ENCODE measurements at regions not wholly inside any gene's neighbourhood (a gene's known extent, or its start where the extent isn't known, plus 50 kb on each side); places are given as distances from the start of the nearest gene placed in this dataset.

GRCh38 chr13:103805771-103806170 lies 739.6 kb upstream of the SLC10A2 start:
- DNase-seq (ENCODE audit: low read depth in 2 of 3, low spot score in 2 of 3), result no peak

GRCh38 chr13:103803349-103803748 lies 737.1 kb upstream of the SLC10A2 start:
- no peak for DNase-seq (ENCODE audit: low read depth in 2 of 3, low spot score in 2 of 3)

GRCh38 chr13:103799028-103799427 lies 732.8 kb upstream of the SLC10A2 start:
- DNase-seq (ENCODE audit: low read depth in 2 of 3, low spot score in 2 of 3), result no peak

GRCh38 chr13:103795892-103796478 lies 729.8 kb upstream of the SLC10A2 start:
- DNase-seq (ENCODE audit: low read depth in 2 of 3, low spot score in 2 of 3), result no peak

- DNase-seq (ENCODE audit: low read depth in 2 of 3, low spot score in 2 of 3), result no peak
These were observed 728.3 kb upstream of the SLC10A2 start for GRCh38 chr13:103794526-103794925.

GRCh38 chr13:103788061-103788652 lies 721.9 kb upstream of the SLC10A2 start:
- DNase-seq (ENCODE audit: low read depth in 2 of 3, low spot score in 2 of 3), result no peak

GRCh38 chr13:103772576-103772975 lies 706.4 kb upstream of the SLC10A2 start:
- no peak for DNase-seq (ENCODE audit: low read depth in 2 of 3, low spot score in 2 of 3)

- DNase-seq (ENCODE audit: low read depth in 2 of 3, low spot score in 2 of 3), result no peak
These were observed 696.3 kb upstream of the SLC10A2 start for GRCh38 chr13:103762523-103762922.

- no peak for DNase-seq (ENCODE audit: low read depth in 2 of 3, low spot score in 2 of 3)
These were observed 693.1 kb upstream of the SLC10A2 start for GRCh38 chr13:103759361-103759760.

GRCh38 chr13:103758222-103758621 lies 692.0 kb upstream of the SLC10A2 start:
- no peak for DNase-seq (ENCODE audit: low read depth in 2 of 3, low spot score in 2 of 3)

- no peak for DNase-seq (ENCODE audit: low read depth in 2 of 3, low spot score in 2 of 3)
These were observed 691.1 kb upstream of the SLC10A2 start for GRCh38 chr13:103757361-103757760.

GRCh38 chr13:103754783-103755182 lies 688.6 kb upstream of the SLC10A2 start:
- no peak for DNase-seq (ENCODE audit: low read depth in 2 of 3, low spot score in 2 of 3)

GRCh38 chr13:103734837-103735236 lies 668.6 kb upstream of the SLC10A2 start:
- no peak for DNase-seq (ENCODE audit: low read depth in 2 of 3, low spot score in 2 of 3)

- no peak for DNase-seq (ENCODE audit: low read depth in 2 of 3, low spot score in 2 of 3)
These were observed 665.7 kb upstream of the SLC10A2 start for GRCh38 chr13:103731959-103732358.

- no peak for DNase-seq (ENCODE audit: low read depth in 2 of 3, low spot score in 2 of 3)
These were observed 664.2 kb upstream of the SLC10A2 start for GRCh38 chr13:103730407-103730806.

- no peak for DNase-seq (ENCODE audit: low read depth in 2 of 3, low spot score in 2 of 3)
These were observed 660.6 kb upstream of the SLC10A2 start for GRCh38 chr13:103726808-103727207.

- no peak for DNase-seq (ENCODE audit: low read depth in 2 of 3, low spot score in 2 of 3)
These were observed 650.5 kb upstream of the SLC10A2 start for GRCh38 chr13:103716718-103717117.

GRCh38 chr13:103715335-103715734 lies 649.1 kb upstream of the SLC10A2 start:
- DNase-seq (ENCODE audit: low read depth in 2 of 3, low spot score in 2 of 3), result no peak

GRCh38 chr13:103703246-103703645 lies 637.0 kb upstream of the SLC10A2 start:
- DNase-seq (ENCODE audit: low read depth in 2 of 3, low spot score in 2 of 3), result no peak

GRCh38 chr13:103698000-103698399 lies 631.8 kb upstream of the SLC10A2 start:
- no peak for DNase-seq (ENCODE audit: low read depth in 2 of 3, low spot score in 2 of 3)

GRCh38 chr13:103695320-103695719 lies 629.1 kb upstream of the SLC10A2 start:
- DNase-seq (ENCODE audit: low read depth in 2 of 3, low spot score in 2 of 3), result no peak

- DNase-seq (ENCODE audit: low read depth in 2 of 3, low spot score in 2 of 3), result no peak
These were observed 628.3 kb upstream of the SLC10A2 start for GRCh38 chr13:103694471-103694870.

GRCh38 chr13:103694033-103694432 lies 627.8 kb upstream of the SLC10A2 start:
- no peak for DNase-seq (ENCODE audit: low read depth in 2 of 3, low spot score in 2 of 3)
